SW 1271 (cell line): ENCODE measurements at regions not wholly inside any gene's neighbourhood (a gene's known extent, or its start where the extent isn't known, plus 50 kb on each side); places are given as distances from the start of the nearest gene placed in this dataset.

ENCODE experiments used
- DNase-seq, 2 experiments: peaks; one replicate each; lab custom pipeline; 2025; lab: John Stamatoyannopoulos, UW

GRCh38 chr2:147648471-147648870 is 196.4 kb upstream of the ACVR2A start:
- DNase-seq, result no peak

GRCh38 chr2:147647816-147648215 is 197.0 kb upstream of the ACVR2A start:
- no peak for DNase-seq

- DNase-seq, result no peak
These were observed 197.9 kb upstream of the ACVR2A start for GRCh38 chr2:147646818-147647468.

- DNase-seq, result no peak
These were observed 200.3 kb upstream of the ACVR2A start for GRCh38 chr2:147644491-147644890.

- DNase-seq, result no peak
These were observed 202.1 kb upstream of the ACVR2A start for GRCh38 chr2:147642765-147643164.

- no peak for DNase-seq
These were observed 203.2 kb upstream of the ACVR2A start for GRCh38 chr2:147641651-147642050.

GRCh38 chr2:147639891-147640290 is 204.9 kb upstream of the ACVR2A start:
- no peak for DNase-seq

GRCh38 chr2:147639386-147639785 is 205.4 kb upstream of the ACVR2A start:
- no peak for DNase-seq

GRCh38 chr2:147636886-147637285 is 207.9 kb upstream of the ACVR2A start:
- no peak for DNase-seq

- DNase-seq, result no peak
These were observed 208.5 kb upstream of the ACVR2A start for GRCh38 chr2:147636238-147636882.

GRCh38 chr2:147634826-147635225 is 210.0 kb upstream of the ACVR2A start:
- DNase-seq, result no peak

GRCh38 chr2:147632198-147632597 is 212.6 kb upstream of the ACVR2A start:
- no peak for DNase-seq

- DNase-seq, result no peak
These were observed 213.5 kb upstream of the ACVR2A start for GRCh38 chr2:147631294-147631693.

- no peak for DNase-seq
These were observed 214.2 kb upstream of the ACVR2A start for GRCh38 chr2:147630585-147630984.

- no peak for DNase-seq
These were observed 215.8 kb upstream of the ACVR2A start for GRCh38 chr2:147628971-147629421.

GRCh38 chr2:147623328-147623727 is 221.5 kb upstream of the ACVR2A start:
- DNase-seq, result no peak

GRCh38 chr2:147621656-147622197 is 223.1 kb upstream of the ACVR2A start:
- no peak for DNase-seq

GRCh38 chr2:147619808-147620207 is 225.0 kb upstream of the ACVR2A start:
- DNase-seq, result no peak

- no peak for DNase-seq
These were observed 229.1 kb upstream of the ACVR2A start for GRCh38 chr2:147615726-147616125.

- no peak for DNase-seq
These were observed 229.8 kb upstream of the ACVR2A start for GRCh38 chr2:147614979-147615470.

- DNase-seq, result no peak
These were observed 230.4 kb upstream of the ACVR2A start for GRCh38 chr2:147614471-147614870.

- DNase-seq, result no peak
These were observed 234.3 kb upstream of the ACVR2A start for GRCh38 chr2:147610496-147611040.

GRCh38 chr2:147609301-147609700 is 235.5 kb upstream of the ACVR2A start:
- DNase-seq, result no peak
